ENCODE measurements at regions not wholly inside any gene's neighbourhood (a gene's known extent, or its start where the extent isn't known, plus 50 kb on each side); places are given as distances from the start of the nearest gene placed in this dataset.
"Not testable (repeated sequence)": the region's sequence is repeated elsewhere in the genome, so short reads cannot be mapped to it uniquely, and the experiment has no call there.

DNA sequence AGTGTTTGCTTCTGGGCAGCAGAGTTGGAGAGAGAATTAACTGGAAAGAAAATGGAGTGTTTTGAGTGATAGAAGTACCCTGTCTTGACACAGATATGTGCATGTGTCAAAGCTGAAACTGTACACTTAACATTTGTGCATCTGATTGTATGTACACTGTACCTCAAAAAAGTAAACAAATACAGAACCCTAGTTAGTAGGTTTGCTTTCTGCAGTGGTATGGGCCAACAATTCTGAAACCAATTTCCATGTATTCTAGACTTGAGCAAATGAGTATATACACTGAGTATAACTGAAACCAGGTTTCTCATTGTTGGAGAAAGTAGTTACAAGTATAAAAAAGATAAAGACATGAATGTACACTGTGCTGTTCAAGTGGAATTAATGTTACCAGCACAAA, 52.4 kb downstream of the ELAPOR2 start:
- no peak for DNase-seq

DNA sequence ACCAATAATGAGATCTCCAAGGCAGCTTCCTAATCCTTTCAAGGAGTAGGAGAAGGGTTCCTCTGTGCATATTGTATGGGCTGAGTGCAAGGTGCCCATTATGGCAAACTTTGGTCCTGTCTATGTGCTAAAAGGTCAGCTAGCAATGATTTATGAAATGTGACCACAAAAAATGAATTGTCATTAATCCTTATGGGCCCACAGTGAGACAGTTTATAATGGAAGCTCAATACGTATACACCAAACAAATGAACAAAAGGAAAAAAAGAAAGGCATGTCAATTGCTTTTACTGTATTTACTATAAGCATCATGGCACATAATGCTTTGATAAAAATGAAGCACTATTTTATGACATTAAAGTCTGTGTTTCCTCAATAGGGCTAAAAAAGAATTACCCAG, 54.5 kb downstream of the ELAPOR2 start:
- DNase-seq = no peak

DNA sequence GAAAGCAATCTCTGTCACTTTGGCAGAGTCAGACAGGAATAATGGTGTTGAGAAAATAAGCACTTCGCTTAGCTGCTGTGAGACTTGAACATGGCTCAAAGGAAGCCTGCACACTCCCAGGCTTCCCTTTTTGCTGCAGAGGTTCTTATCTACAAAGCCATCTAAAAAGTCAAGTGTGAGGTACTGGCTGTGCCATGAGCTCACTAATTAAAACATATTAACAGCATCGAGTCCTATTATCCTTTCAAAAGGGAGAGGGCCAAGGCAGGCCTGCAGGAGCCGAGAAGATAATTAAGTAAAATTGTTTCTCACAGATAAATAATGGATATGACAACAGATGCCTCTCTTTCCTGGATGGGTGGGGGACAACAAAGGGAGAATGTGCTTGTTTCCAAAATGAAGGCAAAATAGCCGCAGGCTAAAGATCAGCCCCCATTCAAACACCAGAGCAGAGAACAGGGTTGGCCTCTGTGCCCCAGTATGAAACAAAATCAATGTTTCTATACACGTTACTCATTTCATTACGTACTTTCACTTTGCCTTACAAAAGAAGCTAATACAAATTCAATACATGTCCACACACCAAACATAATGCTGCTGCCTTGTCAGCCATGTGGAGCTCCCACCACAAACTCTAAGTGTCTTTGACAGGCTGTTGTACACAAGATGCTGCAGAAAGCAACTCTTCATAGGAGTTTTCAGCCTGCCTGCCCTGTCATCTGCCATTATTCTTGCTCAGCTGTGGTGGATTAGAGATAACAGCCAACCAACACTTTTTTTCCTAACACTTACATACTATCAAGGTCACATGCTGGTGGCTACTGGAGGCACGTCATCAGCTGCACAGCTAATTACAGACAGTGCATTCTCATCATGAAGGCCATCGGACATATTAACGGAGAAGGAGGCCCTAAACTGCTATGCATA, 55.3 kb downstream of the ELAPOR2 start:
- no peak for DNase-seq

DNA sequence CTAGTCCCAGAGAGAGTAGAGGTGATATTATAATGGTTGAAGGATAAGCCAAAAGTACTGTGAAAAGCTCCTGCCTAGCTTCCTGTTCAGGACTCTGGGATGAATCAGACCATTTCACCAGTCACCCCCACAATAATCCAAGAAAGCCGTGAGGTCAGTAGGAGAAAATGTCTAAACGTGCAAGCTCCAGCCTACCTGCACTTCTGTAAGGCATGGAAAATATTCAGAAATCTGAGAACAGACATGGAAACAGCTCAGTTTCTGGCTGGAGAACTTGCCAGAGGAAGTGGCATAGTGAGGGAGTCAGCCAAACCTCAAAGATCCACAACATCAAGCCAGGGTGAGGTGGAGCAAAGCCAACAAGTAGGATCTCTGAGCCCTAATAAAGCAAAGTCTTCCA, 58.2 kb downstream of the ELAPOR2 start:
- DNase-seq = no peak

DNA sequence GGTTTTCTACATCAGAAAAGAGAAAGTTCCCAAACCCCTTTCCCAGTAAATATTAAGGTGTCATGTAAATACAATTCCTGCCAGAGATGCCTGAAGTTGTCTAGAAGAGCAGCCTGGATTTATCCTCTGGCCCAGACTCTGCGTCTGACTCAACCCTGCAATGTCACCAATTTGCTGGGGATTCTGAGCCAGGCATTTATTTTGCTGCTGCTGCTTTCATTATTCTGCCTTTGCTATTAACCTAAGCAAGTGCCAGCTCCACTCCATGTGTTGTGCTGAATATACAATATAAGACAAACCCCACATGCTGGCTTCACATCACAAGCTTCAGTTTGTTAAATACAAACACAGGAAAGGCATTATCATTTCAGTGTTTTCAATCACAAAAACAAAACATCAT, 59.1 kb downstream of the ELAPOR2 start:
- no peak for DNase-seq

DNA sequence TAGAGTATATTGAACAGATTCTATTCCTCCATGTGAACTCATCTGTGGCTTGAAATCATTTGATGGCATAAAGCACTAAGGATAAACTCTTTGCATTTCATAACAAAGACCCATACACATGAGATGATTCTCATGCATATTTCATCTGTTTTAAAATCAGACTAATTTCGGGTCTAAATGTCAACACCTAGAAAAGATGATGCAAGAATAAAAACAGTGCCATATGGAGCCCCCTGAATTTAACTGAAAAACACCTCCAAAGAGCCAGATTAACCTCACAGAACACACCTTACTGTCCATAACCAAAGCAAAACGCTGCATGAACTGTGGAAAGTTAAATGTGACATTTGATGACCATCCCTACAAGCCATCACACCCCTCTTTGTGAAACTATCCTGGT, 59.7 kb downstream of the ELAPOR2 start:
- DNase-seq = no peak

DNA sequence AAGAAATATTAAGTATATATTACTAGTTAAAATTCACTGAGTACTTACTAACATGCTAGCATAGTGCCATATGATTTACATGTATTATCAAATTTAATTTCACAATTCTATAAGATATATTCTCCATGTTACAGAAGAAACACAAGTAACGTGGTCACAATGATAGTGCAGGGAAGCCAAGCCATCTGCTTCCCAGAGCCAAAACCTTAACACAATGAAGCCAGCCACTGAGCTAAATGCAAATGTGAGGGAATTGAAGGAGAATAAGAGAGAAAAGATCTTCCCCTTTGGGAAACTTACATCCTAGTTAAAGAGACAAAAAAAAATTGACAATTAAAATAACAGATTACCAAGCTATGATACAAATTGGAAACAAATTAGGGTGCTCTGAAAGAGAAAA, 63.6 kb downstream of the ELAPOR2 start:
- no peak for DNase-seq

DNA sequence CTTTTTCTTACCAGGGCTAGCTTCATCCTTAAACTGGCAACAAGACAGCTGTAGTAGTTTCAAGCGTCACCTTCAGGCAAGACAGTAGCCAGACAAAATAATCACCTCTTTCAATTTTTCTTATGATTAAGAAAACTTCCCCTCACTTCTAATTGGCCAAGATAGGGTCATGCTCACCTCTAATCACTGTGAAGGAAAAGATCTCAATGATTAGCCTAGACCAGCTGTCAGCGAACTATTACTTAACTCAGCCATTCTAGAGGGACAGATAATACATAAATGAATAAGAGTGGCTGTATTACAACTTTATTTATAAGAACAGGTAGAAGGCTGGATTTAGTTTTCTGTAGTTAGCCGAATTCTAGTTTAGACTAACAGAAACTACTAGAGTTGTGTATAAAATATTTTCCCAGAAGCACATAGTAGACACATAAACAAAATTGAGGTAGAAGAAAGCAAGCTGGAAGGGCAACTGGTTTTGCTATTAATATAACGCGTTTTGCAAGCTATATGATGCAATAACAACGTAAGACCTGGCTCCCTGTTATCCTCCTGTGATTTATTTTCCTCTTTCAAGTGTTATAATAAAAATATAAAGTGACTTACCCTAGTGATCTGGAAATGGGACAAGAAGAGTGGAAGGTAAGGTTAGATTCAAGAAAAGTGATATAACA, 64.3 kb downstream of the ELAPOR2 start:
- DNase-seq = no peak

DNA sequence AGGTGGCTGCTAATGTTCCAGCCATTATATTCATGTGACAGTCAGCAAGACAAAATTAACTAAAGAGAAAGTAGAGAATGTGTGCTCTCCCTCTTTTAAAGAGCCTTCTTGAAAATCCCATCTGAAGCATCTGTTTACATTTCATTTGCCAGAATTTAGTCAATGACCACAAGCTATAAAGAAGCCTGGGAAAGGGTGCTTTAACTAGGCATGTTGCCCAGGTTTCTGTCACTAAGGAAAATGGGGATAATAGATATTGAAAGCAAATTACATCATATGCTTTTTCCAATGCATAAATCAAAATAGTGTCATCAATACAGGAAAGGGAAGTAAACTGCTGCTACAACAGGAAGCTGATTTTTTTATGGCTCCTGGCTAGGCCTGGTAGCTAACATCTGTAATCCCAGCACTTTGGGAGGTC, 67.7 kb downstream of the ELAPOR2 start:
- no peak for DNase-seq

DNA sequence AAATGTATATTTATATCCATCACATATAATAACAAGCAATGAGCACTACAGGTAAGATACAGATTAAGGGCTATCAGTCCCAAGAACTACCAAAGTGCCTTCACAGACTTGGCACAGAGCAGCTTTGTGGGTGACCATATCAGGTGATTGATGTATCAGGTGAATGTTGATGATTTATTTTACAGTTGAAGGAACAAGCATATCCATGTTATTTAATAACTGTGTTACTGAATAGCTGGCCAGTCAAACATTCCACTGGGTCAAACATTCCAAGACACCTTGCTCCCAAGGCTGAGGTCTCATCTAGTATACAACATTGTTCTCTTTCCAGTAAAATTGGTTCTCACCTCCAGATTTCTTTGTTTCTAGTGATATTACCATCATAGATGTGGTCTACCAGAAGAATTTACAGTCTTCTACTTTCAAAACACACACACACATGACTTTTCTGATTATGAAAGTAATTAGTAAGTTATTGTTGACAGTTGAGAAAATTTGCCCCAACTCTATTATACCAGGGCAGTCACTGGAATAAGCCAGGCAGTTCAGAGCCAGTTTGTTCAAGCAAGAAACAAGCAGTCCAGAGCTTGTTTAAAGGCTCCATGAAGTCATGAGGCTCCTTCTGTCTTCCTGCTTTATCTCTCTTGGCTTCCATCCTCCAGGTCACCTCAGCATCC, 68.2 kb downstream of the ELAPOR2 start:
- DNase-seq = no peak

DNA sequence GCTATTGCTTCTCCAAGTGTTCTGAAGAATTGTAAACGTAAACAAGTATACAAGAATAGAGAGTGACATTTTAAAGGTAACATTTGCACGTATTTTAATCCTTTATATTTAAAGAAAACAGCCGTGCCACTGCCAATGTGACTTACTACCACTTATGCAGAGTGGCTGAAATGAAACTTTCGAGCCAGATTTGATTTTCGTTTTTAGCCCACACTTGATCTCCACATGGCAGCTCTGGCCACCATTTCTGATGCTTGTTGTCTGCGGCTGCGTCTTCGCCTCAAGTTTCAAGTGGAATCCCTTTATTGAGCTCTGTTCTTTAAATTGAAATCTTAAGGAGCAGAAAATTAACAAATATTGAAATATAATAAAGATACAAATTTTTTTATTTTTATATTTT, 70.0 kb downstream of the ELAPOR2 start:
- DNase-seq = no peak

DNA sequence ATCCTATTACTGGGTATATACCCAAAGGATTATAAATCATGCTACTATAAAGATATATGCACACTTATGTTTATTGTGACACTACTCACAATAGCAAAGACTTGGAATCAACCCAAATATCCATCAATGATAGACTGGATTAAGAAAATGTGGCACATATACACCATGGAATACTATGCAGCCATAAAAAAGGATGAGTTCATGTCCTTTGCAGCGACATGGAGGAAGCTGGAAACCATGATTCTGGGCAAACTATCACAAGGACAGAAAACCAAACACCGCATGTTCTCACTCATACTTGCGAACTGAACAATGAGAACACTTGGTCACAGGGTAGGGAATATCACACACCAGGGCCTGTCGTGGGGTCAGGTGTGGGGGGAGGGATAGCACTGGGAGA, 71.6 kb downstream of the ELAPOR2 start:
- DNase-seq = not testable (repeated sequence)

DNA sequence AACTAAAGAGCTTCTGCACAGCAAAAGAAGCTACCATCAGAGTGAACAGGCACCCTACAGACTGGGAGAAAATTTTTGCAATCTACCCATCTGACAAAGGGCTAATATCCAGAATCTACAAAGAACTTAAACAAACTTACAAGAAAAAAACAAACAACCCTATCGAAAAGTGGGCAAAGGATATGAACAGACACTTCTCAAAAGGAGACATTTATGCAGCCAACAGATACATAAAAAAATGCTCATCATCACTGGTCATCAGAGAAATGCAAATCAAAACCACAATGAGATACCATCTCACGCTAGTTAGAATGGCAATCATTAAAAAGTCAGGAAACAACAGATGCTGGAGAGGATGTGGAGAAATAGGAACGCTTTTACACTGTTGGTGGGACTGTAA, 72.1 kb downstream of the ELAPOR2 start:
- not testable (repeated sequence) for DNase-seq

DNA sequence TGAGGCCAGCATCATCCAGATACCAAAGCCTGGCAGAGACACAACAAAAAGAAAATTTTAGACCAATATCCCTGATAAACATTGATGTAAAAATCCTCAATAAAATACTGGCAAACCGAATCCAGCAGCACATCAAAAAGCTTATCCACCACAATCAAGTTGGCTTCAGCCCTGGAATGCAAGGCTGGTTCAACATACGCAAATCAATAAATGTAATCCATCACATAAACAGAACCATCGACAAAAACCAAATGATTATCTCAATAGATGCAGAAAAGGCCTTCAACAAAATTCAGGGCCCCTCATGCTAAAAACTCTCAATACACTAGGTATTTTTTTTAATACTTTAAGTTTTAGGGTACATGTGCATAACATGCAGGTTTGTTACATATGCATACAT, 74.1 kb downstream of the ELAPOR2 start:
- DNase-seq = not testable (repeated sequence)

DNA sequence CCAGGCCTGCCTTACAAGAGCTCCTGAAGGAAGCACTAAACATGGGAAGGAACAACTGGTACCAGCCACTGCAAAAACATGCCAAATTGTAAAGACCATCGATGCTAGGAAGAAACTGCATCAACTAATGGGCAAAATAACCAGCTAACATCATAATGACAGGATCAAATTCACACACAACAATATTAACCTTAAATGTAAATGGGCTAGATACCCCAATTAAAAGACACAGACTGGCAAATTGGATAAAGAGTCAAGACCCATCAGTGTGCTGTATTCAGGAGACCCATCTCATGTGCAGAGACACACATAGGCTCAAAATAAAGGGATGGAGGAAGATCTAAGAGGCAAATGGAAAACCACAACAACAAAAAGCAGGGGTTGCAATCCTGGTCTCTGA, 75.8 kb downstream of the ELAPOR2 start:
- DNase-seq = not testable (repeated sequence)

DNA sequence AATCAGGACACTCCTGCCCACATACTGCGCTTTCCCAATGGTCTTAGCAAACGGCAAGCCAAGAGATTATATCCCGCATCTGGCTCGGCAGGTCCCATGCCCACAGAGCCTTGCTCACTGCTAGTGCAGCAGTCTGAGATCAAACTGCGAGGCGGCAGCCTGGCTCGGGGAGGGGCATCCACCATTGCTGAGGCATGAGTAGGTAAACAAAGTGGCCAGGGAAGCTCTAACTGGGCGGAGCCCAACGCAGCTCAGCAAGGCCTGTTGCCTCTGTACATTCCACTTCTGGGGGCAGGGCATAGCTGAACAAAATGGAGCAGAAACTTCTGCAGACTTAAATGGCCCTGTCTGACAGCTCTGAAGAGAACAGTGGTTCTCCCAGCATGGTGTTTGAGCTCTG, 77.5 kb downstream of the ELAPOR2 start:
- not testable (repeated sequence) for DNase-seq

DNA sequence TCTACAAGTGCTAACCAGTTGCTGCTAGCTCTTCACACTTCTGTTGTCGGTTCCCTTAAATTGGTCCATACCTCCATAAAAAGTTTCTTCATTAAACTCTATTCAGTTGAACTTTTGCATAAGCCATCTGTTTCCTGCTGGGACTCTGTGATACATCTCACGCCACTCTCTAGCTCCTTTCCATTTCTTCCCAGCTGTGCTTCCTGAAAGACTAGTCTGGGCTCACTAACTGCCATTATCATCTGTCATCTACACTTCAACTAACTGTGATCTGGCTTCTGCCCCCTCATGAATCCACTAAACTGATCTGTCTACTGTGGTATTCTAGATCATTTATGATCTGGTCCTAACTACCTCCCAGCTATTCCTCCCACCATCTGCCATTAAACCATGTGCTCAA, 78.3 kb downstream of the ELAPOR2 start:
- DNase-seq = no peak

DNA sequence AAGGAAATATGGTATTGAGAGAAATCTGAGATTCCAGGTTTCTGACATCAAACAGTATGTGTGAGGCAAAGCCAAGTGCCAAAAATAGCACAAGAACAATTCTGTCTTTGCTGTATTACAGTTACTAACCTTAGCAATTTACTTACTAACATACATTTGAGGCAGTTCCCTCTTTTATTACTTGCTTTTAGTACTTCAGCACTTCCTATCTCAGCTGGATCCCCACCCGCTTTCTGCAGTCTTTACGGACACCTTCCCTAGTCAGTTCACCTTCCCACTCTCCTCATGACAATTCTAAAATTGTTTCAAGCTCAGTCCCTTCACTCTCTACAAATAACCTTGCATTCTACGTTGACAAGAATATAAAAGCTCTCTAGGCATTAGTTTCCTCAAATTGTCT, 79.2 kb downstream of the ELAPOR2 start:
- no peak for DNase-seq

DNA sequence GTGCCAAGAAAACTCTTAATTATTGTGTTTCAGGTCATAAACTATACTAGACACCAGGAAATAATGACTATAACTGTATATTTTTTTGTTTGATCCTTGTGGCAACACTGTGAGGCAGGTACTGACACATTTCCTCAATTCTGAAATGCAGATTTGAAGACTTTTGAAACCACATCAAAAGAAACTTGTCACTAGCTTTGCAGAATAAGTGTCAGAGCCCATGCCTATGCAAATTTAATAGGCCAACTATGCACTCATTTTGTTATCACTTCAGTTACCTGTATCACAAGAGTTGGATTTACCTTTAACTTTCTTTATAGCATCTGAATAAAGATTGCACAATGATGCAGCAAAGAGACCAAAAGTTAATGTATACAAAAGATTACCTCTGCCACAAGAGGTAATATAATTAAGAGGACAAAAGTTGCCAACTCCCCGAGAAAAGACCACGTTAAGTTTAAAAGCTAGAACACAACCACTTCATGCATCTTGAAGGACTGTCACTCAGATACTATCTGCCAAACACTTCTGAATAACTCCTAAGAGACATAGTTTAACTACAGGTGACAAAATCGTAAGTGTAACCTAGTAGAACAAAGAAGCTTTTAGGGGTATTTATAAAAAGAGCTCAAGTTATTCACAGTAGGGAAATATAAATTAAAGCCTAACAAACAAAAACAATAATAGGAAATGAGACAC, 80.5 kb downstream of the ELAPOR2 start:
- no peak for DNase-seq

DNA sequence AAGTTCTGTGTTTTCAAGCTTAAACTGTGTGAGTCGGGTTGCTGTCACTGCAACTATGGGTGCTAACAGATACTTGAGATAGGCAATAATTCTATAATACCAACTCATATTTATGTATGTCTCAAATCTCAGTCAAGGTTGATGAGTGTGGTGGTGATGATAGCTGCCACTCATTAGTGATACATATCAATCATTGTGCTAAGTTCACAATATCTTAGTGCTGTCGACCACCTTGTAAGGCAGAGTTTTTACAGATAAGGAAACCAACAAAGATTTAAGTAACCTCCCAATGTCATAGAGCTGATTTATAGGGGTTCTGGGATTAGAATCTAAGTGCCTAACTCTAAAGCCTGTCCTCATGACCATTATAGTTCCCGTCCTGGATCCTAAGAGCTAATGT, 82.5 kb downstream of the ELAPOR2 start:
- DNase-seq = no peak

DNA sequence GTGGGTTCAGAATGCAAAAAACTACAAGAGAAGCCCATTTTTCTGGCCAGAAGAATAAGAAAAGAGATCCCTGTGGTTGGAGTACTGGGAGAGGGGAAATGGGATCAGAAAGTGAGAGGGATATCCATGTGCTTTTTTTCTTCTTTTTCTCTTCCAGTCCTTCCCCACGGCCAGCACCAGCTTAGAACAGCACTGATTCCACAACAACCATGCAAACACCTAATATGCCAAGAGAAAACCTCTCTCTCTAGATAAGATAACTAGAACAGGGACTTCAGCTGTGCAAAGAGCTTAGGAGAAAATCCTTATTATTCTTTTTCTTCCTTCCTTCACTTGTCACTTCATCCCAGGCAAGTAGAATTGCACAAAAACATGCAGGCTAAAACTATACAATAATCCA, 83.5 kb downstream of the ELAPOR2 start:
- DNase-seq = no peak

DNA sequence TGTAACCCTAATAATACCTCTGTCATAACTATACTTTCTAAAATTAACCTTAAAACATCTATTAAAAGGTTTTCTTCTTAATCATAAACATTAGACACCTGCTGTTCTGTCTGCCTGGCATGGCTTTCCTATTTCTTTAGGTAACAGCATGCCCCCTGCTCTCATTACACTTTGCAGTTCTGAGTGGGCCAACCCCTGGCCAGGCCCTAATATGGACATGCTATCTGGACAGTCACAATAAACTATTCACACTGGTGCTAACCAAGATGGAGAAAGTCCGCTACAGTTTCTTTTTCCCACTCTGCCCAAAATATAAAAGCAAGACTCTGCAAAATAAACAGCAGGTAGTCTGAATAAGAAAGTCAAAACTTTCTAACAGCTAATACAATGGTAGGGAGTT, 84.0 kb downstream of the ELAPOR2 start:
- no peak for DNase-seq

DNA sequence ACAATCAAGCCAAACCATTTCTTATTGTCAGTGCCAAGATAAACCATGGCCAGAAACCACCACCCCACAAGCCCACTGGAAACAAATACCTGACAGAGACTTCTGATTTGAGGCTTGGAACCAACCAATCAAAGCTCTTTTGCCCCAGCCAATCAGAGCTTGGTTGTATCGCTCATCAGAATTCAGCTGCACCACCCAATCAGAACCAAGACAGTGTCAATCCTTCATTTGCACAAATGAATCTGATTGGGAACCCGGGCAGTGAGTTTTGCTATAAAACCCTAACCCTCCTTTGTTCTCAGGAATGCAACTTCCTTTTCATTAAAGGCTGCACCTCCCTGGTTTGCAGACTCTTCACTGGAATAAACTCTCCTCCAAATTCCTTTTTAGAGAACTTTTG, 87.4 kb downstream of the ELAPOR2 start:
- no peak for DNase-seq

All from activated CD4-positive, CD25-positive, alpha-beta regulatory T cell (primary cell).